Neutrophil (primary cell): ENCODE measurements at regions not wholly inside any gene's neighbourhood (a gene's known extent, or its start where the extent isn't known, plus 50 kb on each side); places are given as distances from the start of the nearest gene placed in this dataset.
A peak's percentile ranks its signal among the peaks of the same experiment; 100 is the strongest.

Experiments used
- H3K27ac ChIP-seq: fragments of 200-600 bp; sonication (generic); 2 replicates; pipeline ENCODE4 v1.5.1; 2016; ENCODE audit warnings: mild to moderate bottlenecking, moderate library complexity
- H3K27me3 ChIP-seq: fragments of 200-600 bp; sonication (generic); 2 replicates; pipeline ENCODE4 v1.6.0; 2016; ENCODE audit warnings: mild to moderate bottlenecking
- H3K36me3 ChIP-seq: fragments of 200-600 bp; sonication (generic); 2 replicates; pipeline ENCODE4 v1.5.1; 2017
- H3K4me1 ChIP-seq, 2 experiments: fragments of 200-600 bp in 1 of 2; sonication (generic) in 1 of 2; 1 replicate in 1 of 2; 2 replicates in 1 of 2; pipeline versions ENCODE4 v1.5.1 to v1.6.1; 2013 to 2016; ENCODE audit warnings: low read depth in 1 of 2, low read length in 1 of 2, mild to moderate bottlenecking in 1 of 2, moderate library complexity in 1 of 2; ENCODE audit not compliant: control insufficient read depth in 1 of 2, insufficient read depth in 1 of 2
- H3K4me3 ChIP-seq, 2 experiments: fragments of 200-600 bp in 1 of 2; sonication (generic) in 1 of 2; 1 replicate in 1 of 2; 2 replicates in 1 of 2; pipeline ENCODE4 v1.5.1; 2013 to 2016; ENCODE audit warnings: low read depth in 1 of 2, low read length in 1 of 2, mild to moderate bottlenecking in 1 of 2, moderate library complexity in 1 of 2
- H3K9me3 ChIP-seq: fragments of 200-600 bp; sonication (generic); 2 replicates; pipeline ENCODE4 v1.5.1; 2016
- TF ChIP-seq, protein P1 (sequence below): fragments of 200-600 bp; sonication (generic); IDR thresholded peaks from 2 replicates; pipeline ENCODE4 v1.5.1; 2016; ENCODE audit warnings: antibody characterized with exemption

DNA sequence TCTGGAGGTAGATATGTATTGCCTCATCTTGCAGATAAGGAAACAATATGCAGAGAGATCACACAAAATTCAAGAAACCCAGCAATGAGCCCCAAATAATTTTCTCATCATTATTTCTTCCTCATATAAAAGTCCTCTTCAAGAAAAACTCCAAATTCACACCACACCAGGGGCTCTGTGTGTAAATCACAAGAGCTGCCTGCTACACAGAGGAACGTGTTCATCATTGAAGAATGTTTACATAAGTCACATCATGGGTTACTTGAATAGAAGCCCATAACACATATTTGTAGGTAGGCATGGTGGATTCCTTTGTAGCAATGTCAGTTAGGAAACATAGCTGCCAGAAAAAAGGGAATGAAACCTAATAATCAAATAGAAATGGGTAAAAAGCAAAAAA lies 308.1 kb upstream of the TLE4 start:
- H3K4me3 ChIP-seq = no peak overlapping the region
- no peaks in the 10 kb centered on the region for H3K36me3 ChIP-seq
- no peaks in the 10 kb centered on the region for H3K9me3 ChIP-seq
- TF ChIP-seq, protein P1, sequence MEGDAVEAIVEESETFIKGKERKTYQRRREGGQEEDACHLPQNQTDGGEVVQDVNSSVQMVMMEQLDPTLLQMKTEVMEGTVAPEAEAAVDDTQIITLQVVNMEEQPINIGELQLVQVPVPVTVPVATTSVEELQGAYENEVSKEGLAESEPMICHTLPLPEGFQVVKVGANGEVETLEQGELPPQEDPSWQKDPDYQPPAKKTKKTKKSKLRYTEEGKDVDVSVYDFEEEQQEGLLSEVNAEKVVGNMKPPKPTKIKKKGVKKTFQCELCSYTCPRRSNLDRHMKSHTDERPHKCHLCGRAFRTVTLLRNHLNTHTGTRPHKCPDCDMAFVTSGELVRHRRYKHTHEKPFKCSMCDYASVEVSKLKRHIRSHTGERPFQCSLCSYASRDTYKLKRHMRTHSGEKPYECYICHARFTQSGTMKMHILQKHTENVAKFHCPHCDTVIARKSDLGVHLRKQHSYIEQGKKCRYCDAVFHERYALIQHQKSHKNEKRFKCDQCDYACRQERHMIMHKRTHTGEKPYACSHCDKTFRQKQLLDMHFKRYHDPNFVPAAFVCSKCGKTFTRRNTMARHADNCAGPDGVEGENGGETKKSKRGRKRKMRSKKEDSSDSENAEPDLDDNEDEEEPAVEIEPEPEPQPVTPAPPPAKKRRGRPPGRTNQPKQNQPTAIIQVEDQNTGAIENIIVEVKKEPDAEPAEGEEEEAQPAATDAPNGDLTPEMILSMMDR = no peak
- peaks cover 30 to 59% of the 10 kb centered on the region in 2 experiments for H3K4me1 ChIP-seq
- H3K27ac ChIP-seq = no peak overlapping the region
- H3K27me3 ChIP-seq = no peaks in the 10 kb centered on the region

DNA sequence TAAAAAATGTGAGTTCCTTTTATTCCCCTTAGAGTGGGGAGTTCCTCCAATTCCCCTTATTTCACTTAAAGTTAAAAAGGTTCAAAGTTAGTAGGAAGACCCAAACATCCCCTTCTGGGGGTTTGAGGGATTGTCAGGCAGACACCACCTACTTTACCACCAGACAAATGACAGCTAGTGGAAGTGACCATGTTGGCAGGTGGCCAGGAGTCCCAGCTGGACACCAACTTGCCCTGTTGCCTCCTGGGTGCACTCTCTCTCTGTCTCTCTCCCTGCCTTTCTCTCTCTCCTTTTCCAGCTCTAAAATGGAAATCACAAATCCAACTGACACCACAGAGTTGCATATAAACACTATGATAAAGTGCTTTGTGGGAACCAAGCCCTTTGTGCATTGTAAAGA lies 307.7 kb upstream of the TLE4 start:
- H3K27me3 ChIP-seq = no peaks in the 10 kb centered on the region
- H3K36me3 ChIP-seq = no peaks in the 10 kb centered on the region
- peak overlapping the region; percentile 50 for H3K27ac ChIP-seq
- TF ChIP-seq, protein P1 = no peak
- no peaks in the 10 kb centered on the region for H3K9me3 ChIP-seq
- H3K4me3 ChIP-seq = no peak overlapping the region
- peaks cover 30 to 57% of the 10 kb centered on the region in 2 experiments for H3K4me1 ChIP-seq

DNA sequence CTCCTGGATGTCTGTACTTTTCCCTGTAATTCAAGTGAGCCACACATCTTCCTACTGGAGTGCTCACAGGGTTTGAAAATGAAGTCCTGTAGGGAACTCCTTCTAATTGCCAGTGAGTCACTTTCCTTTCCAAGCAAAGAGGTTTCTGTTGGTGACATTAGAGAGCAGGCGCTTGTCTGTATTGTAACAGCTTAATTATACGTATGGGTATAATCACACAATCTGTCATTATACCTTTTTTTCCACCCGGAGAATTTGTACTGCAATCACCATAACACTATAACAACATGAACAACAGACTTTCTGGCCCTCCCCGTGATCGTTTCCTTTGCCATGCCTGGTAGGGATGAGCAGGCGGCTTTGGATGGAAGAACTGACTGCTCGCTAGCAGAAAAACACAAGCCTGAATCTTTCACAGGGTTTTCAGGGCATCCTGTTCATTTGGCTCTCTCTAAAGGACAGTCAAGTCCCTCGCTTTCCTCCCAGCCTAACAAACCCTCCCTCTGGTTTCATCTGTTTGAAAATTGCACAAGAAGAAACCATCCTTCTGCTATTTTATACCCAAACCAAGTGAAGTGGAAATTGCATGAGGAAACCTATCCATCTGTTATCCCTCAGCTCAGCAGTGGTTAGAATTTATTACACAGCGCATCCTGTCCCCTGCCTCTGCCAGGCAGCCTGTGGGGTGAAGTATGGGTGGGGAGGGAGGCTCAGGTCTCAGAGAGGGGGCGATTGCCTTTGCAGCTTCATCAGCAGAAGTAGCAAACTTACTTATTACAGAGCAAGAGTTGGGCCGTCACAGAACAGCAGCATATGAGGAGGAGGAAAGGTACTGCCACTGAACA lies 307.0 kb upstream of the TLE4 start:
- Histone ChIP-seq H3K4me3 (peak overlapping the region in 1 of 2 experiments; percentile 11), H3K27me3 (no peaks in the 10 kb centered on the region), H3K4me1 (peaks cover 30 to 50% of the 10 kb centered on the region in 2 experiments), H3K36me3 (no peaks in the 10 kb centered on the region), H3K9me3 (no peaks in the 10 kb centered on the region), H3K27ac (peak overlapping the region; percentile 50)
- TF ChIP-seq, protein P1 = no peak

DNA sequence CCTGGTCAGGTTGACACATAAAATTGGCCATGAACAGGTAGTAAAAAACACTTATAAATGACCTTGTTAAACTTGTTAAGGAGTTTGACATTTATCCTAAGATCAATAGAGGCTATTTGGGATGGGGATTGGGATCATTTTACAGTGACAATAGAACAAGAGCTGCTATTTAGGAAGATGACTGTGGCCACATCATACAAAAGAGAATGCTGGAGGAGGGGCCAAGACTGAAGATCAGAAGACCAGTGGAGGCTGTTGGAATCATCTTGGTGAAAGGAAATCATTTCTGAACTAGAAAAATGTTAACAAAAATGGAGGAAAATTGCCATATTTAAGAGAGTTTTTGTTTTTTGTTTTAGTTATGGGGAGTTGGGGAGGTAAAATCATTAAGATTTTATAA lies 304.8 kb upstream of the TLE4 start:
- Histone ChIP-seq H3K9me3 (no peaks in the 10 kb centered on the region), H3K27me3 (no peaks in the 10 kb centered on the region), H3K4me1 (peaks cover 20 to 28% of the 10 kb centered on the region in 2 experiments), H3K4me3 (no peak overlapping the region), H3K36me3 (no peaks in the 10 kb centered on the region), H3K27ac (no peak overlapping the region)
- TF ChIP-seq, protein P1 = no peak

DNA sequence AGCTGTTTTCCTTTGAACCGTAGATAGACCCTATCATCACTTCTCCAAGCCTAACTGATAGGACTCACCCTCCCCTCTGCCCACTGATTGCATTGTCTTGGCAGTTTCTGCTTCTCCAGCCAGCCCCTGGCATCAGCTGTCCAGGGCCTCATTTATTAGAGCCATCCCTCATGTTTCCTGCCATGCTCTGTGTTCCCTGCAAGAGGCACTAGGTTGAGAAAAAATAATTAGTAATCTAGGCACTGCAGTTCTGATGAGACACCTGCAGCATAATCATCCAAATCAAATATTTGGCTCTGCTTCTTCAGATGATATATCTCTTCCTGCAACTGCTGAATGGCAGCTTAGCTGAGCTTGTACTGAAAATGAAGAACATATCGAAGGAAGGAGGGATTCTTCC lies 303.0 kb upstream of the TLE4 start:
- Histone ChIP-seq H3K27ac (no peak overlapping the region), H3K4me3 (no peak overlapping the region), H3K27me3 (no peaks in the 10 kb centered on the region), H3K9me3 (no peaks in the 10 kb centered on the region), H3K36me3 (no peaks in the 10 kb centered on the region), H3K4me1 (peaks cover 17 to 19% of the 10 kb centered on the region in 2 experiments)
- TF ChIP-seq, protein P1 = no peak
